Karpas-422 (cell line): ENCODE measurements at regions not wholly inside any gene's neighbourhood (a gene's known extent, or its start where the extent isn't known, plus 50 kb on each side); places are given as distances from the start of the nearest gene placed in this dataset.

Experiments used
- DNase-seq: peaks from one replicate; pipeline ENCODE4 v3.0.0-alpha.2; 2015
- H2AFZ ChIP-seq: fragments of 200-600 bp; sonication (generic); 2 replicates; pipeline ENCODE4 v1.6.1; 2014; ENCODE audit warnings: antibody characterized with exemption, low read length, mixed read lengths
- H3K27ac ChIP-seq: fragments of 200-600 bp; sonication (generic); 2 replicates; pipeline ENCODE4 v1.5.1; 2014; ENCODE audit warnings: mild to moderate bottlenecking, low read length, moderate library complexity
- H3K27me3 ChIP-seq: fragments of 200-600 bp; sonication (generic); 2 replicates; pipeline ENCODE4 v1.6.1; 2014; ENCODE audit warnings: low read length, mixed read lengths
- H3K36me3 ChIP-seq: fragments of 200-600 bp; sonication (generic); 2 replicates; pipeline ENCODE4 v1.6.1; 2014; ENCODE audit warnings: low read length, mixed read lengths; ENCODE audit not compliant: insufficient read depth
- H3K4me1 ChIP-seq: fragments of 200-600 bp; sonication (generic); 2 replicates; pipeline ENCODE4 v1.6.1; 2014; ENCODE audit warnings: mild to moderate bottlenecking, low read length, mixed read lengths
- H3K4me2 ChIP-seq: fragments of 200-600 bp; sonication (generic); 2 replicates; pipeline ENCODE4 v1.6.1; 2014; ENCODE audit warnings: low read length, low read depth, mild to moderate bottlenecking; ENCODE audit not compliant: poor library complexity, severe bottlenecking
- H3K4me3 ChIP-seq: fragments of 200-600 bp; sonication (generic); 2 replicates; pipeline ENCODE4 v1.5.1; 2014; ENCODE audit warnings: mild to moderate bottlenecking, antibody characterized with exemption, low read length, mixed read lengths
- H3K79me2 ChIP-seq: fragments of 200-600 bp; sonication (generic); 2 replicates; pipeline ENCODE4 v1.6.1; 2014; ENCODE audit warnings: mild to moderate bottlenecking, low read length, mixed read lengths
- H3K9ac ChIP-seq: fragments of 200-600 bp; sonication (generic); 2 replicates; pipeline ENCODE4 v1.6.0; 2014; ENCODE audit warnings: low read length
- H3K9me2 ChIP-seq: fragments of 200-600 bp; sonication (generic), shearing (Covaris generic); replicated peaks from 2 replicates; pipeline ENCODE4 v1.6.0; 2014; ENCODE audit warnings: mild to moderate bottlenecking, low read length, moderate library complexity; ENCODE audit not compliant: insufficient read depth
- H3K9me3 ChIP-seq: fragments of 300-700, 200-600 bp; sonication (generic); 2 replicates; pipeline ENCODE4 v1.6.1; 2014; ENCODE audit warnings: low read length, mixed read lengths
- H4K20me1 ChIP-seq: fragments of 200-600 bp; sonication (generic); 2 replicates; pipeline ENCODE4 v1.6.1; 2014; ENCODE audit warnings: mild to moderate bottlenecking, antibody characterized with exemption, low read length, low read depth; ENCODE audit not compliant: insufficient read depth

- peaks cover 27% of the 10 kb centered on the region for H3K9me3 ChIP-seq
- no peak for DNase-seq
- H4K20me1 ChIP-seq, result no peaks in the 10 kb centered on the region
- H3K9me2 ChIP-seq, result no peaks in the 10 kb centered on the region
- no peak overlapping the region for H3K4me2 ChIP-seq
- H2AFZ ChIP-seq, result no peak overlapping the region
- H3K27ac ChIP-seq, result no peak overlapping the region
- H3K36me3 ChIP-seq, result no peaks in the 10 kb centered on the region
- H3K4me1 ChIP-seq, result no peaks in the 10 kb centered on the region
- H3K27me3 ChIP-seq, result no peaks in the 10 kb centered on the region
- H3K79me2 ChIP-seq, result no peaks in the 10 kb centered on the region
- no peak overlapping the region for H3K9ac ChIP-seq
- H3K4me3 ChIP-seq, result no peak overlapping the region
Observed at GRCh38 chr4:12053556-12053955, 624.9 kb upstream of the HS3ST1 start.

- Histone ChIP-seq H3K27me3 (no peaks in the 10 kb centered on the region), H3K4me2 (no peak overlapping the region), H4K20me1 (no peaks in the 10 kb centered on the region), H3K9me2 (no peaks in the 10 kb centered on the region), H3K4me3 (no peak overlapping the region), H3K9ac (no peak overlapping the region), H3K4me1 (no peaks in the 10 kb centered on the region), H3K27ac (no peak overlapping the region), H3K36me3 (no peaks in the 10 kb centered on the region), H3K79me2 (no peaks in the 10 kb centered on the region), H2AFZ (no peak overlapping the region), H3K9me3 (peaks cover 29% of the 10 kb centered on the region)
- no peak for DNase-seq
Observed at GRCh38 chr4:12050357-12050756, 621.7 kb upstream of the HS3ST1 start.

DNA sequence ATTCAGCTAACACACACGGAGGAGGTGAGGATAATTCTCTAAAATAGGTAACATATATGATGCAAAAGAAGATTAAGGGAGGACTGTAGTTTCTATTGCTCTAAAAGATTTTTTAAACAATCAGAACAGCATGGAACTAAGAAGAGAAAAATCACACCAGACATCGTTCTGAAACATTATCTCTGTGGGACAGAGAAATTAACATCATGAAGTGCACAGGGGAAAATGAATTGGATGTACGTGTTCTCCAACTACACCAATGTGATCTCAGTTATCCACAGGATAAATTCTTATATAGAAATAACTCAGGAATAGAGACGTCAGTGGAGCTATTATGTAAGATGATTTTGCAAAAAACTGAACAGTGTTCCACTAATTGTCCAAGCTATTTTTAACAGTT lies 614.1 kb upstream of the HS3ST1 start:
- H3K4me2 ChIP-seq, result no peak overlapping the region
- H3K9me2 ChIP-seq, result no peaks in the 10 kb centered on the region
- H3K79me2 ChIP-seq, result no peaks in the 10 kb centered on the region
- no peaks in the 10 kb centered on the region for H3K27me3 ChIP-seq
- H3K9ac ChIP-seq, result no peak overlapping the region
- no peak overlapping the region for H3K27ac ChIP-seq
- DNase-seq, result no peak
- H2AFZ ChIP-seq, result no peak overlapping the region
- no peaks in the 10 kb centered on the region for H4K20me1 ChIP-seq
- no peaks in the 10 kb centered on the region for H3K36me3 ChIP-seq
- no peak overlapping the region for H3K4me3 ChIP-seq
- H3K9me3 ChIP-seq, result peaks cover 19% of the 10 kb centered on the region
- H3K4me1 ChIP-seq, result no peaks in the 10 kb centered on the region

DNA sequence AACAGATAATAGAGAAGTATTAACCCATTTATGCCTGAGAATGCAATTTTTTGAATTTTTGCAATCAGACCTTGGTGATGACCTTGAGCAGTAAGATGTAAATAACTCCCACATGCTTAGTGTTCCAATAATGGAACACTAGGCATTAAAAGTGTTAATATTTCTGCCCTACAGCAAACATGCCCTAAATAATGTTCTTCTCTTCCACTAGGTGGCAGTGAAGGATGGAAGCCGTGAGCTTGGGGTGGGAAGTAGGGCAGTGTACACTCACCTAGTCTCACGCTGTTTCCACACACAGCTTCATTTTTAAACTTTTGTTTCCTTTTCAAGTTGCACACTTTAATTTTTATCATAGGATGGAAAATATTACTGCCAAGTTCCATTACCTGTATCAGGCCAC lies 613.1 kb upstream of the HS3ST1 start:
- H3K9me2 ChIP-seq, result no peaks in the 10 kb centered on the region
- peaks cover 20% of the 10 kb centered on the region for H3K9me3 ChIP-seq
- no peak overlapping the region for H3K27ac ChIP-seq
- no peak overlapping the region for H3K4me2 ChIP-seq
- no peaks in the 10 kb centered on the region for H4K20me1 ChIP-seq
- H3K4me1 ChIP-seq, result no peaks in the 10 kb centered on the region
- no peak overlapping the region for H3K9ac ChIP-seq
- H3K27me3 ChIP-seq, result no peaks in the 10 kb centered on the region
- no peak overlapping the region for H3K4me3 ChIP-seq
- H3K79me2 ChIP-seq, result no peaks in the 10 kb centered on the region
- H2AFZ ChIP-seq, result no peak overlapping the region
- no peaks in the 10 kb centered on the region for H3K36me3 ChIP-seq
- DNase-seq, result peak; percentile 52

GRCh38 chr4:12036450-12036849 lies 607.8 kb upstream of the HS3ST1 start:
- Histone ChIP-seq H3K27ac (no peak overlapping the region), H3K9me3 (peaks cover 25% of the 10 kb centered on the region), H4K20me1 (no peaks in the 10 kb centered on the region), H3K4me1 (no peaks in the 10 kb centered on the region), H3K79me2 (no peaks in the 10 kb centered on the region), H3K9me2 (no peaks in the 10 kb centered on the region), H3K36me3 (no peaks in the 10 kb centered on the region), H3K9ac (no peak overlapping the region), H3K4me3 (no peak overlapping the region), H2AFZ (no peak overlapping the region), H3K4me2 (no peak overlapping the region), H3K27me3 (no peaks in the 10 kb centered on the region)
- DNase-seq, result no peak

DNA sequence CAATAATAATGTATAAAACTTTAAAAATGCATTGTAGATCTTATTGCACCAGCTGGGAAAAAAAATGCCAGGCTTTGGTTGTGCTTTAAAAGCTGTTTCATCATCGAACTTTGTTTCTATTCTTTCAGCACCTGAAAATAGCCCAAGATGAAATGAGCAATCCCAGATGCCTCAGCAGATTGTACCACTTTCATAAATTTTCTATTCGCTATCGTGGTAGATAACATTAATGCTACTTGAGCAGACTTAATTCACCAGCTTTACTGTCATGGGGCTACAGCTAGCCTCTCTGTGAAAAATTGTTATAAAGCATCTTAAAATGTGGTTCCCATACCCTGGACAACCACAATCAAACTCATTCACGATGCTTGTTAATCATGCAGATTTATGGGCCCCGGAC lies 599.6 kb upstream of the HS3ST1 start:
- H3K9me2 ChIP-seq, result no peaks in the 10 kb centered on the region; the same call in 1 of the 2 replicates
- DNase-seq, result no peak
- H4K20me1 ChIP-seq, result no peaks in the 10 kb centered on the region
- no peaks in the 10 kb centered on the region for H3K27me3 ChIP-seq
- no peaks in the 10 kb centered on the region for H3K4me1 ChIP-seq
- no peak overlapping the region for H3K9ac ChIP-seq
- no peaks in the 10 kb centered on the region for H3K36me3 ChIP-seq
- H3K9me3 ChIP-seq, result peaks cover 15% of the 10 kb centered on the region
- no peak overlapping the region for H2AFZ ChIP-seq
- no peak overlapping the region for H3K4me2 ChIP-seq
- no peaks in the 10 kb centered on the region for H3K79me2 ChIP-seq
- no peak overlapping the region for H3K27ac ChIP-seq
- H3K4me3 ChIP-seq, result no peak overlapping the region

DNA sequence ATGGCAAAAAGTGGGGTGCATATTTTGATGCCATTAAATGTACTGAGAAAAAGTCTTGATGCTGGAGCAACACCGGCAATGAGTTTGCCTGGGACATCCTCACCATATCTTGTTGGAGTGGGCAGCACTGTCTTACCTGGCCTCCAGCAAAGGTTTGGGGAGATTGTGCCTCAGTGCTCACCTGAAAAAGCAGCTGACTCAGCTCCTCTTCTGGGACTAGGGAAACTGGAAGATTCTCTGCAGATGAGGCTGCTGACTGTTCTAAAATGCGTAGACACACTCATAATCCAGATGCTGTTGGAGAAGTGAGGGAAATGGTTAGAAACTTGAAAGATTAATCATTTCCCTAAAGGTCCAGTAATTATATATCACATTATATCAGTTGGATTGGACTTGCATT lies 593.7 kb upstream of the HS3ST1 start:
- Histone ChIP-seq H3K27me3 (no peaks in the 10 kb centered on the region), H3K4me2 (no peak overlapping the region), H3K9me3 (peaks cover 14% of the 10 kb centered on the region), H3K27ac (no peak overlapping the region), H2AFZ (no peak overlapping the region), H3K79me2 (no peaks in the 10 kb centered on the region), H3K4me1 (no peaks in the 10 kb centered on the region), H4K20me1 (no peaks in the 10 kb centered on the region), H3K36me3 (no peaks in the 10 kb centered on the region), H3K4me3 (no peak overlapping the region), H3K9ac (no peak overlapping the region), H3K9me2 (no peaks in the 10 kb centered on the region; the same call in 1 of the 2 replicates)
- no peak for DNase-seq

DNA sequence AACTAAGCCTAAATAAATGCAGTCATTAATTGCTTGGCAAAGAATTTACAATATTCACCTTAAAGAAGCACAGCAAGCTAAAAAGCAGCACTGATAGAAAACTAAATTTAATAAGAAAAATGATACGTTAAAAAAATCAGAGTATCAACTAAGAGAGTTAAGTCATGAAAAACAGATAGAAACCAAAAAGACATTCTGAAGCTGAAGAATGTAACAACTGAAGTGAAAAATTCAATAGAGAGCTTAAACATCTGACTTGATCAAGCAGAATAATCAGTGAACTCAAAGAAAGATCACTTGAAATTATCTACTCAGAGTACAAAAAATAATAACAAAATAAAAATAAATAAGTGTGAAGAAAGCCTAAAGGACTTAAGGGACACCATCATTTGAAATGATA lies 588.0 kb upstream of the HS3ST1 start:
- Histone ChIP-seq H3K9me3 (peaks cover 23% of the 10 kb centered on the region), H3K4me3 (no peak overlapping the region), H3K4me2 (no peak overlapping the region), H3K9me2 (no peaks in the 10 kb centered on the region), H3K27me3 (no peaks in the 10 kb centered on the region), H3K79me2 (no peaks in the 10 kb centered on the region), H3K36me3 (no peaks in the 10 kb centered on the region), H3K9ac (no peak overlapping the region), H4K20me1 (no peaks in the 10 kb centered on the region), H3K27ac (no peak overlapping the region), H3K4me1 (no peaks in the 10 kb centered on the region), H2AFZ (no peak overlapping the region)
- DNase-seq, result no peak

DNA sequence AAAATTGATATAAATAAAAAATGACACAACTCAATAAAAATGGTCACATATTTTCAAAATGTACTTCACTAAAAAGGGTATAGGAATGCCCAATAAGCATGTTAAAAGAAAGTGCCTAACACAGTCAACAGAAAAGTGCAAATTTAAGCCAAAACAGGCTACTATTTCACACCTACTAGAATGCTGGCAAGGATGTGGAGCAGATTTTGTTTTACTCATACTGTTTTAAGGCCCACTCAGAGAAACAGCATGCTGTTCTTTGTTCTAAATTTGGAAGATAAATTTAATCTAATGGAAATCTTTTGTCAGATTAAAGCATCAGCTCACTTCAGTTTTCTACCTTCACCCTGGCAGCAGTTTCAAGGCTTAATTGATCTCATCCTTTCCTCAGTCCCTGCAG lies 576.8 kb upstream of the HS3ST1 start:
- Histone ChIP-seq H2AFZ (no peak overlapping the region), H4K20me1 (no peaks in the 10 kb centered on the region), H3K36me3 (no peaks in the 10 kb centered on the region), H3K4me3 (no peak overlapping the region), H3K9me3 (peaks cover 16% of the 10 kb centered on the region), H3K79me2 (no peaks in the 10 kb centered on the region), H3K27me3 (no peaks in the 10 kb centered on the region), H3K9me2 (no peaks in the 10 kb centered on the region), H3K27ac (no peak overlapping the region), H3K9ac (no peak overlapping the region), H3K4me1 (no peaks in the 10 kb centered on the region), H3K4me2 (no peak overlapping the region)
- DNase-seq, result no peak
